Lower leg skin (tissue), 4 donors: ENCODE measurements at regions not wholly inside any gene's neighbourhood (a gene's known extent, or its start where the extent isn't known, plus 50 kb on each side); places are given as distances from the start of the nearest gene placed in this dataset.

Experiments used
- DNase-seq, 2 donors: peaks; one replicate each; pipeline ENCODE4 v3.0.0-alpha.2; 2019; ENCODE audit warnings: low spot score in 2 of 2
- H3K4me3 ChIP-seq: fragments of 200-600 bp; sonication (generic); 2 replicates; pipeline ENCODE4 v1.5.1; 2017; ENCODE audit warnings: mild to moderate bottlenecking, low read depth; ENCODE audit not compliant: poor library complexity, severe bottlenecking
- CTCF ChIP-seq, 3 donors: fragments of 450-650 bp; IDR thresholded peaks; one replicate each; pipeline ENCODE4 v1.5.1; 2016; ENCODE audit warnings: antibody characterized with exemption in 3 of 3, mild to moderate bottlenecking in 3 of 3, moderate library complexity in 2 of 3
- POLR2A ChIP-seq, 2 donors: fragments of 450-650 bp; IDR thresholded peaks; one replicate each; pipeline ENCODE4 v1.6.1; 2016 to 2017; ENCODE audit warnings: antibody characterized with exemption in 2 of 2, mild to moderate bottlenecking in 1 of 2, moderate library complexity in 1 of 2
- WGBS, 2 donors: methylation state at CpG; one replicate each; pipeline ENCODE4 v1.1.5; 2018; 5-methylcytosine and 5-hydroxymethylcytosine counted together
- intact Hi-C: fragments of 100-400 bp; cut with DNase I; formaldehyde crosslinking; loops from one replicate; pipeline ENCODE4 v1.15.0; 2023; ENCODE audit warnings: low total_unique reads

GRCh38 chr2:146532509-146533147 lies 1312.2 kb upstream of the ACVR2A start:
- no peak for DNase-seq
- intact Hi-C loops, result no loop called here
- WGBS, 2 donors, result 73 to 82% methylated on average over 3 of the region's 3 CpGs
- TF ChIP-seq POLR2A (IDR thresholded peaks at IDR 0.05), result no peak
- TF ChIP-seq CTCF (IDR thresholded peaks at IDR 0.05), result no peak
- H3K4me3 ChIP-seq, result no peak overlapping the region

GRCh38 chr2:146532009-146532408 lies 1312.8 kb upstream of the ACVR2A start:
- intact Hi-C loops, result no loop called here
- no peak for TF ChIP-seq POLR2A (IDR thresholded peaks at IDR 0.05)
- TF ChIP-seq CTCF (IDR thresholded peaks at IDR 0.05), result no peak
- H3K4me3 ChIP-seq, result no peak overlapping the region
- 88 to 89% methylated on average over 3 of the region's 3 CpGs for WGBS, 2 donors
- DNase-seq, result no peak

- TF ChIP-seq POLR2A (IDR thresholded peaks at IDR 0.05), result no peak
- TF ChIP-seq CTCF (IDR thresholded peaks at IDR 0.05), result no peak
- no peak for DNase-seq
- no peak overlapping the region for H3K4me3 ChIP-seq
- intact Hi-C loops, result no loop called here
Measured at GRCh38 chr2:146530886-146531285, 1313.9 kb upstream of the ACVR2A start.

- no peak overlapping the region for H3K4me3 ChIP-seq
- intact Hi-C loops, result no loop called here
- no peak for TF ChIP-seq POLR2A (IDR thresholded peaks at IDR 0.05)
- TF ChIP-seq CTCF (IDR thresholded peaks at IDR 0.05), result no peak
- DNase-seq, result no peak
Measured at GRCh38 chr2:146527166-146527565, 1317.7 kb upstream of the ACVR2A start.

- no peak overlapping the region for H3K4me3 ChIP-seq
- no peak for TF ChIP-seq CTCF (IDR thresholded peaks at IDR 0.05)
- TF ChIP-seq POLR2A (IDR thresholded peaks at IDR 0.05), result no peak
- DNase-seq, result no peak
- intact Hi-C loops, result no loop called here
- WGBS, 2 donors, result 33 to 35% methylated on average over 1 of the region's 1 CpG
Measured at GRCh38 chr2:146523196-146523595, 1321.6 kb upstream of the ACVR2A start.

- no peak overlapping the region for H3K4me3 ChIP-seq
- intact Hi-C loops, result no loop called here
- TF ChIP-seq POLR2A (IDR thresholded peaks at IDR 0.05) (no peak), CTCF (IDR thresholded peaks at IDR 0.05) (no peak)
- no peak for DNase-seq
Measured at GRCh38 chr2:146506851-146507250, 1338.0 kb upstream of the ACVR2A start.
